ENCODE measurements at regions not wholly inside any gene's neighbourhood (a gene's known extent, or its start where the extent isn't known, plus 50 kb on each side); places are given as distances from the start of the nearest gene placed in this dataset.

- no peak overlapping the region for H3K27ac Mint-ChIP-seq
- no peaks in the 10 kb centered on the region for H3K27me3 Mint-ChIP-seq
- H3K36me3 ChIP-seq (ENCODE audit: control insufficient read depth, insufficient read depth, low read length), result no peaks in the 10 kb centered on the region
- no peaks in the 10 kb centered on the region for H3K4me1 ChIP-seq (ENCODE audit: control insufficient read depth, insufficient read depth, low read length, poor library complexity, severe bottlenecking)
- ATAC-seq (ENCODE audit: low read depth in 2 of 2) (no peak), DNase-seq (no peak)
- no peak overlapping the region for H3K27ac ChIP-seq (ENCODE audit: insufficient read depth, low read length, poor library complexity, severe bottlenecking)
- H3K4me1 Mint-ChIP-seq, result peaks cover 0 to 3% (median 0%) of the 10 kb centered on the region in 4 donors
- no peaks in the 10 kb centered on the region for H3K9me3 Mint-ChIP-seq
- no peaks in the 10 kb centered on the region for H3K36me3 Mint-ChIP-seq
- H3K27me3 ChIP-seq (ENCODE audit: control insufficient read depth, insufficient read depth, low read length), result no peaks in the 10 kb centered on the region
- H3K9me3 ChIP-seq (ENCODE audit: control insufficient read depth in 2 of 2, low read length in 2 of 2), result no peaks in the 10 kb centered on the region
- H3K4me3 ChIP-seq (ENCODE audit: low read depth, low read length), result no peak overlapping the region
- H3K4me3 Mint-ChIP-seq, result no peak overlapping the region
Observed at GRCh38 chr16:85375282-85375681, 237.8 kb upstream of the GSE1 start.

- ATAC-seq (ENCODE audit: low read depth in 2 of 2) (no peak), DNase-seq (no peak)
- Histone ChIP-seq H3K27ac (ENCODE audit: insufficient read depth, low read length, poor library complexity, severe bottlenecking) (no peak overlapping the region), H3K4me1 (ENCODE audit: control insufficient read depth, insufficient read depth, low read length, poor library complexity, severe bottlenecking) (no peaks in the 10 kb centered on the region), H3K27me3 (ENCODE audit: control insufficient read depth, insufficient read depth, low read length) (no peaks in the 10 kb centered on the region), H3K4me3 (ENCODE audit: low read depth, low read length) (no peak overlapping the region), H3K9me3 (ENCODE audit: control insufficient read depth in 2 of 2, low read length in 2 of 2) (no peaks in the 10 kb centered on the region), H3K36me3 (ENCODE audit: control insufficient read depth, insufficient read depth, low read length) (no peaks in the 10 kb centered on the region)
- Mint-ChIP-seq H3K9me3 (no peaks in the 10 kb centered on the region), H3K4me3 (no peak overlapping the region), H3K4me1 (peaks cover 0 to 3% (median 0%) of the 10 kb centered on the region in 4 donors), H3K36me3 (no peaks in the 10 kb centered on the region), H3K27me3 (no peaks in the 10 kb centered on the region), H3K27ac (no peak overlapping the region)
Observed at GRCh38 chr16:85376292-85377095, 236.6 kb upstream of the GSE1 start.

- no peaks in the 10 kb centered on the region for H3K9me3 ChIP-seq (ENCODE audit: control insufficient read depth in 2 of 2, low read length in 2 of 2)
- no peak overlapping the region for H3K4me3 ChIP-seq (ENCODE audit: low read depth, low read length)
- no peak for DNase-seq
- Mint-ChIP-seq H3K36me3 (no peaks in the 10 kb centered on the region), H3K4me1 (peaks cover 0 to 3% (median 0%) of the 10 kb centered on the region in 4 donors), H3K4me3 (no peak overlapping the region), H3K9me3 (no peaks in the 10 kb centered on the region), H3K27ac (no peak overlapping the region), H3K27me3 (no peaks in the 10 kb centered on the region)
- H3K27ac ChIP-seq (ENCODE audit: insufficient read depth, low read length, poor library complexity, severe bottlenecking), result no peak overlapping the region
- no peaks in the 10 kb centered on the region for H3K36me3 ChIP-seq (ENCODE audit: control insufficient read depth, insufficient read depth, low read length)
- H3K4me1 ChIP-seq (ENCODE audit: control insufficient read depth, insufficient read depth, low read length, poor library complexity, severe bottlenecking), result no peaks in the 10 kb centered on the region
- no peaks in the 10 kb centered on the region for H3K27me3 ChIP-seq (ENCODE audit: control insufficient read depth, insufficient read depth, low read length)
- no peak for ATAC-seq (ENCODE audit: low read depth in 2 of 2)
Observed at GRCh38 chr16:85377388-85378144, 235.6 kb upstream of the GSE1 start.

DNA sequence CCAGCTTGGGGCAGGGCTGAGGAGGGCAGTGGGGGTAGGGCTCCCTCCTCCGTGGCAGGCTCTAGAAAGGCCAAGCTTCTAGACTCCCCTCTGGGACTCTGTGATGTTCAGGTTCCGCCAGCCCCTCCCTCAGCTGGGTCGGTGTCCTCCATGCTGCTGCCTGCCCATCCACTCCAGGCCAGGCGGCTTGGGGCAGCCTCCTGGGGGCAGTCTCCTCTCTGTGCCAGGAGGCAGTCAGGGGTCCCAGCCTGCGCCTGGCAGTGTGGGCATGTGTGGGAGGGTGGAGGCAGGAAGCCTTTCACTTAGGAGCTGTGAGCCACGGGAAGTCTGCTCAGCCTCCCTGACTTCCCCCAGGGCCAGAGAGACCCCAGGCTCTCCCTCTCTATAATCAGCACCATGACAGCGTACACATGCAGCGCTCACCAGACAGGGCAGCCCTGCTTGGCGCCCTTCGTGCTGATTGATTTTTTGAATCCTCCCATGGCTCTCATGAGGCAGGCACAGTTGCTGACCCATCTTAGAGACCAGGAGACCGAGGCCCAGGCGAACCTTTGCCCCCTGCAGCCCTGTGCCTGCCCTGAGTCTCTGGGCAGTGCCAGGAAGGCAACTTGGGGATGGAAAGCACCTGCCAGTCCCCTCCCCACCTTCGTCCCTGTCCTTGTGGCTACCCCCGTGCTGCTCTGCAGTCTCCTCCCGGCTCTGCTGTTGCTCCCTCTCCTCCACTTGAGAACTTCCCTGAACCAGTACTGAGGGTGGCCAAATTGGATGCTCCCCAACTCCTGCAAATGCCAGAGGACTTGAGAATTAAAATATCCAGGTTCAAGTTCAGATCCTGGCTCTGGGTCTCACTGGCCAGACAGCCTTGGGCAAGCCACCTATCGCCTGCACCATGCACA lies 234.7 kb upstream of the GSE1 start:
- H3K4me3 Mint-ChIP-seq, result no peak overlapping the region
- DNase-seq, result no peak
- H3K4me1 Mint-ChIP-seq, result peaks cover 0 to 7% (median 0%) of the 10 kb centered on the region in 4 donors

DNA sequence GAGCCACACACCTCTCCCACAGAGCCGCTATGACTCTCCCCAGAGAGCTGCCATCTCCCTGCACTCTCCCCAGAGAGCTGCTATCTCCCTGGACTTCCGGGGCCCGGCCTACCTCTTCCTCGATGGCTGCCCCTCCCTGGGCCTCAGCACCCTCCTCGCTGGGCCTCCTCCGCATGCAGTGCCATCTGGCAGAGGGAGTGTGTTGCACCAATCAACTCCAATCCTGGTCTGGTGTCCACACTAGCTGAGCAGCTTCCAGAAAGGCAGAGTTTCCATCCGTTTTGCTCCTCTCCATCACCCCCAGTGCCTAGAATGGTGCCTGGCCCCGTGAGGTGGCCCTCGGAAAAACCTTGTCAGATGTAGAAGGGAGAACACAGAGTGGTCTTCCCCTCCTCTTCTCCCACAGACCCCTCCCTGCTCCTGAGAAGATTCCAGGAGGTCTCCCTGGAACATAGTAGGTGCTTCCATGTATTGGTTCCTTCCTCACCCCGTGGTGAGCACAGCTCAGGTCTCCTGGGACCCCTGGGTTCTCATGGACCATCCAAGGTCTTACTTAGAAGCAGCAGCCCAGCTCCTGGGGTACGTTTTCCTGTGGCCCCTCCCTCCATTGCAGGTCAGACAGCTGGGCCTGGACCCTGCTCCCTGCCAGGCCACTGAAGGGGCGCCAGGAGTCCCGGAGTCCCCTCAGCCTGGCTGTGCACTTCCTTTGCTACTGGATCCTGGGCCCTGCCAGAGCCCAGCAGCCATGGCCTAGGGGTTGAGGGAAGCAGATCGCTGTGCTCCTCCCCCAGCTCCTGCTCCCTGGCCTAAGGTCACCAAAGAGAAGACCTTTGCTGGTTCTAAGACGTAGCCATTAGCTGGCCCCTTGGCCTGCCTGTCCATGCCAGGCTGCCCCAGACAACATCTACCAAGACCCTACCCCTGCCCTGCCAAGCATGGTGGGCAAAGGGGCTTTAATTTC lies 233.8 kb upstream of the GSE1 start:
- Mint-ChIP-seq H3K27me3 (no peaks in the 10 kb centered on the region), H3K9me3 (peaks cover 0 to 3% (median 0%) of the 10 kb centered on the region in 7 donors), H3K4me3 (no peak overlapping the region), H3K4me1 (peaks cover 0 to 5% (median 0%) of the 10 kb centered on the region in 4 donors), H3K36me3 (no peaks in the 10 kb centered on the region), H3K27ac (no peak overlapping the region)
- H3K36me3 ChIP-seq (ENCODE audit: control insufficient read depth, insufficient read depth, low read length), result no peaks in the 10 kb centered on the region
- H3K4me3 ChIP-seq (ENCODE audit: low read depth, low read length), result no peak overlapping the region
- H3K4me1 ChIP-seq (ENCODE audit: control insufficient read depth, insufficient read depth, low read length, poor library complexity, severe bottlenecking), result no peaks in the 10 kb centered on the region
- DNase-seq (no peak), ATAC-seq (ENCODE audit: low read depth in 2 of 2) (no peak)
- no peaks in the 10 kb centered on the region for H3K9me3 ChIP-seq (ENCODE audit: control insufficient read depth in 2 of 2, low read length in 2 of 2)
- no peaks in the 10 kb centered on the region for H3K27me3 ChIP-seq (ENCODE audit: control insufficient read depth, insufficient read depth, low read length)
- no peak overlapping the region for H3K27ac ChIP-seq (ENCODE audit: insufficient read depth, low read length, poor library complexity, severe bottlenecking)

More for the DNA sequence above, 234.7 kb upstream of the GSE1 start:
- no peak overlapping the region for H3K4me3 ChIP-seq (ENCODE audit: low read depth, low read length)
- no peak overlapping the region for H3K27ac ChIP-seq (ENCODE audit: insufficient read depth, low read length, poor library complexity, severe bottlenecking)
- Mint-ChIP-seq H3K9me3 (peaks cover 0 to 3% (median 0%) of the 10 kb centered on the region in 7 donors), H3K36me3 (no peaks in the 10 kb centered on the region), H3K27me3 (no peaks in the 10 kb centered on the region), H3K27ac (no peak overlapping the region)
- no peaks in the 10 kb centered on the region for H3K27me3 ChIP-seq (ENCODE audit: control insufficient read depth, insufficient read depth, low read length)
- H3K36me3 ChIP-seq (ENCODE audit: control insufficient read depth, insufficient read depth, low read length), result no peaks in the 10 kb centered on the region
- H3K4me1 ChIP-seq (ENCODE audit: control insufficient read depth, insufficient read depth, low read length, poor library complexity, severe bottlenecking), result no peaks in the 10 kb centered on the region
- H3K9me3 ChIP-seq (ENCODE audit: control insufficient read depth in 2 of 2, low read length in 2 of 2), result no peaks in the 10 kb centered on the region
- no peak for ATAC-seq (ENCODE audit: low read depth in 2 of 2)

DNA sequence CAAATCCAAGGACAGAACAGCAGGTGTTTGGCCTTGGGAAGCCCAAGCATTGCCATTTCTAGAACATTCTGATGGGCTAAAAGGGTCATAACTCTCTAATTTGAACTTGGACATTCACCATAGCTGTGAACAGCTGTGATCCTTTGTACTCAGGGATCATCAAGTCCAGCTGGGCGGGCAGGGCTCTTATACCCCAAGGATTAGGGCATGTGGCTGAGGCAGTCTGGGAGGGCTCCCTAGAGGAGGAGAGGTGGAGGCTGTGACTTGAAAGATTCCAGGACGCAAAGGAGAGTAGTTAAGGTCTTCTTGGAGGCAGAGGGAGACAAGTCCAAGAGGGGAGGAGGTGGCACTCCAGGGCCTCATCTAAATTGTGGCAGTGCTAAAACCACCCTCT lies 233.1 kb upstream of the GSE1 start:
- Mint-ChIP-seq H3K9me3 (peaks cover 0 to 3% (median 0%) of the 10 kb centered on the region in 7 donors), H3K4me1 (peaks cover 0 to 4% (median 0%) of the 10 kb centered on the region in 4 donors), H3K36me3 (no peaks in the 10 kb centered on the region), H3K27me3 (no peaks in the 10 kb centered on the region), H3K27ac (no peak overlapping the region), H3K4me3 (no peak overlapping the region)
- ATAC-seq (ENCODE audit: low read depth in 2 of 2), result no peak
- H3K4me3 ChIP-seq (ENCODE audit: low read depth, low read length), result no peak overlapping the region
- H3K27ac ChIP-seq (ENCODE audit: insufficient read depth, low read length, poor library complexity, severe bottlenecking), result no peak overlapping the region
- no peak for DNase-seq
- H3K36me3 ChIP-seq (ENCODE audit: control insufficient read depth, insufficient read depth, low read length), result no peaks in the 10 kb centered on the region
- no peaks in the 10 kb centered on the region for H3K4me1 ChIP-seq (ENCODE audit: control insufficient read depth, insufficient read depth, low read length, poor library complexity, severe bottlenecking)
- H3K27me3 ChIP-seq (ENCODE audit: control insufficient read depth, insufficient read depth, low read length), result no peaks in the 10 kb centered on the region
- H3K9me3 ChIP-seq (ENCODE audit: control insufficient read depth in 2 of 2, low read length in 2 of 2), result no peaks in the 10 kb centered on the region

Measured in CD4-positive, CD25-positive, alpha-beta regulatory T cell (primary cell).